ENCODE measurements at regions not wholly inside any gene's neighbourhood (a gene's known extent, or its start where the extent isn't known, plus 50 kb on each side); places are given as distances from the start of the nearest gene placed in this dataset.

DNA sequence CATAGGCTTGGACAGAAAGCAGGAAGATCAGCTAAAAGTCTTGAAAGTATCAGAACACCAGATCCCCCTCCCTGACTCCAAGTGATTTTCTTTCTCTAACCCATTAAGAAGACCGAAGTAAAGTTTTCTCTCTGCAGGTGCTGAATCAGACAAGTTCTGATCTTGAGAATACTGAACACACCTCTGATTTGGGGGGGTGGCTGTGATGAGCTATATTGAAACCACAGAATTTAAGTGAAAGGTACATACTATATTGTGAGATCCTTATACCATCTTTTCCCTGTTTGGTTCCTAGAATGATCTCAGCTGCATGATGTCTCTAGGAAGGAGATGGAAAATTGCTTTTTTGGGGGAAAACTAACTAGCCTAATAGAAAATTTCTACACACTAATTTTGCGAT is 196.0 kb downstream of the DIPK2A start:
- Mint-ChIP-seq H3K4me1 (ENCODE audit: low read depth, unreplicated experiment) (no peaks in the 10 kb centered on the region), H3K27me3 (ENCODE audit: low read depth, unreplicated experiment) (no peaks in the 10 kb centered on the region), H3K4me3 (ENCODE audit: unreplicated experiment) (no peak overlapping the region), H3K9me3 (ENCODE audit: unreplicated experiment) (no peaks in the 10 kb centered on the region), H3K36me3 (ENCODE audit: low read depth, unreplicated experiment) (no peaks in the 10 kb centered on the region), H3K27ac (ENCODE audit: unreplicated experiment) (no peak overlapping the region)
- FAIRE-seq (no peak), DNase-seq (ENCODE audit: low read depth) (no peak)
- TF ChIP-seq, protein P1, sequence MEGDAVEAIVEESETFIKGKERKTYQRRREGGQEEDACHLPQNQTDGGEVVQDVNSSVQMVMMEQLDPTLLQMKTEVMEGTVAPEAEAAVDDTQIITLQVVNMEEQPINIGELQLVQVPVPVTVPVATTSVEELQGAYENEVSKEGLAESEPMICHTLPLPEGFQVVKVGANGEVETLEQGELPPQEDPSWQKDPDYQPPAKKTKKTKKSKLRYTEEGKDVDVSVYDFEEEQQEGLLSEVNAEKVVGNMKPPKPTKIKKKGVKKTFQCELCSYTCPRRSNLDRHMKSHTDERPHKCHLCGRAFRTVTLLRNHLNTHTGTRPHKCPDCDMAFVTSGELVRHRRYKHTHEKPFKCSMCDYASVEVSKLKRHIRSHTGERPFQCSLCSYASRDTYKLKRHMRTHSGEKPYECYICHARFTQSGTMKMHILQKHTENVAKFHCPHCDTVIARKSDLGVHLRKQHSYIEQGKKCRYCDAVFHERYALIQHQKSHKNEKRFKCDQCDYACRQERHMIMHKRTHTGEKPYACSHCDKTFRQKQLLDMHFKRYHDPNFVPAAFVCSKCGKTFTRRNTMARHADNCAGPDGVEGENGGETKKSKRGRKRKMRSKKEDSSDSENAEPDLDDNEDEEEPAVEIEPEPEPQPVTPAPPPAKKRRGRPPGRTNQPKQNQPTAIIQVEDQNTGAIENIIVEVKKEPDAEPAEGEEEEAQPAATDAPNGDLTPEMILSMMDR (IDR thresholded peaks at IDR 0.05; ENCODE audit: insufficient read depth, low read depth, low read length), result no peak
- no peak for TF ChIP-seq EZH2 (IDR thresholded peaks at IDR 0.05; ENCODE audit: insufficient read depth, low read length)
- H3K36me3 ChIP-seq (ENCODE audit: insufficient read depth, low read length), result no peaks in the 10 kb centered on the region
- H3K9ac ChIP-seq (ENCODE audit: low read length), result no peak overlapping the region
- no peak overlapping the region for H3K4me3 ChIP-seq (ENCODE audit: insufficient read depth, low read depth, low read length)
- no peak overlapping the region for H2AFZ ChIP-seq (ENCODE audit: low read depth, low read length)
- no peak overlapping the region for H3K27ac ChIP-seq (ENCODE audit: low read depth, low read length)
- H4K20me1 ChIP-seq (ENCODE audit: insufficient read depth, low read length), result no peaks in the 10 kb centered on the region
- H3K4me2 ChIP-seq (ENCODE audit: low read length), result no peak overlapping the region
- no peaks in the 10 kb centered on the region for H3K79me2 ChIP-seq (ENCODE audit: insufficient read depth, low read length)
- peaks cover 1% of the 10 kb centered on the region for H3K4me1 ChIP-seq (ENCODE audit: insufficient read depth, low read length)
- H3K9me3 ChIP-seq (ENCODE audit: insufficient read depth, low read depth, low read length), result no peaks in the 10 kb centered on the region
- H3K27me3 ChIP-seq (ENCODE audit: insufficient read depth, low read length), result no peaks in the 10 kb centered on the region

DNA sequence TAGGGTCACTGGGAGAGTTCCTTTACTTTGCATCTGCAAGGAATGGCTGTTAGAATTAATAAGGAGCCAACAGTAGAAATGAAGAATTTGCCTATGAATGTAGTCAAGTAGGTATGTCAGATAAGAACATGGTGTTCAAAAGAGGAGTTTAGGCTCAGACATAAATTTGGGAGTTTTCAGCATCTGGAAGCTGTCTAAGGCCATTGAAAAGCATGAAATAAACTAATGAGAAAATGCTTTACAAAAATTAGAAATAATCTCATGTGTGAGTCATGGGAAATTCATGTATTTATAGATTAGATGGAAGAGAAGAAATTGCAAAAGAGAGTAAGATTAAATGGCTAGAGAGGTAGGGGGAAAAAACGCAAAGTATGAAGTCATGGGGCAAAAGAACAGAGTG is 201.9 kb downstream of the DIPK2A start:
- Histone ChIP-seq H3K4me3 (ENCODE audit: insufficient read depth, low read depth, low read length) (no peak overlapping the region), H3K9me3 (ENCODE audit: insufficient read depth, low read depth, low read length) (no peaks in the 10 kb centered on the region), H3K4me2 (ENCODE audit: low read length) (no peak overlapping the region), H3K27ac (ENCODE audit: low read depth, low read length) (no peak overlapping the region), H3K4me1 (ENCODE audit: insufficient read depth, low read length) (no peaks in the 10 kb centered on the region), H4K20me1 (ENCODE audit: insufficient read depth, low read length) (no peaks in the 10 kb centered on the region), H3K9ac (ENCODE audit: low read length) (no peak overlapping the region), H3K27me3 (ENCODE audit: insufficient read depth, low read length) (no peaks in the 10 kb centered on the region), H3K79me2 (ENCODE audit: insufficient read depth, low read length) (no peaks in the 10 kb centered on the region), H2AFZ (ENCODE audit: low read depth, low read length) (no peak overlapping the region), H3K36me3 (ENCODE audit: insufficient read depth, low read length) (no peaks in the 10 kb centered on the region)
- H3K36me3 Mint-ChIP-seq (ENCODE audit: low read depth, unreplicated experiment), result no peaks in the 10 kb centered on the region
- DNase-seq (ENCODE audit: low read depth) (no peak), FAIRE-seq (no peak)
- H3K27ac Mint-ChIP-seq (ENCODE audit: unreplicated experiment), result no peak overlapping the region
- H3K27me3 Mint-ChIP-seq (ENCODE audit: low read depth, unreplicated experiment), result no peaks in the 10 kb centered on the region
- no peaks in the 10 kb centered on the region for H3K9me3 Mint-ChIP-seq (ENCODE audit: unreplicated experiment)
- no peak for TF ChIP-seq EZH2 (IDR thresholded peaks at IDR 0.05; ENCODE audit: insufficient read depth, low read length)
- TF ChIP-seq, protein P1 (IDR thresholded peaks at IDR 0.05; ENCODE audit: insufficient read depth, low read depth, low read length), result no peak
- peaks cover 2% of the 10 kb centered on the region for H3K4me1 Mint-ChIP-seq (ENCODE audit: low read depth, unreplicated experiment)
- no peak overlapping the region for H3K4me3 Mint-ChIP-seq (ENCODE audit: unreplicated experiment)

DNA sequence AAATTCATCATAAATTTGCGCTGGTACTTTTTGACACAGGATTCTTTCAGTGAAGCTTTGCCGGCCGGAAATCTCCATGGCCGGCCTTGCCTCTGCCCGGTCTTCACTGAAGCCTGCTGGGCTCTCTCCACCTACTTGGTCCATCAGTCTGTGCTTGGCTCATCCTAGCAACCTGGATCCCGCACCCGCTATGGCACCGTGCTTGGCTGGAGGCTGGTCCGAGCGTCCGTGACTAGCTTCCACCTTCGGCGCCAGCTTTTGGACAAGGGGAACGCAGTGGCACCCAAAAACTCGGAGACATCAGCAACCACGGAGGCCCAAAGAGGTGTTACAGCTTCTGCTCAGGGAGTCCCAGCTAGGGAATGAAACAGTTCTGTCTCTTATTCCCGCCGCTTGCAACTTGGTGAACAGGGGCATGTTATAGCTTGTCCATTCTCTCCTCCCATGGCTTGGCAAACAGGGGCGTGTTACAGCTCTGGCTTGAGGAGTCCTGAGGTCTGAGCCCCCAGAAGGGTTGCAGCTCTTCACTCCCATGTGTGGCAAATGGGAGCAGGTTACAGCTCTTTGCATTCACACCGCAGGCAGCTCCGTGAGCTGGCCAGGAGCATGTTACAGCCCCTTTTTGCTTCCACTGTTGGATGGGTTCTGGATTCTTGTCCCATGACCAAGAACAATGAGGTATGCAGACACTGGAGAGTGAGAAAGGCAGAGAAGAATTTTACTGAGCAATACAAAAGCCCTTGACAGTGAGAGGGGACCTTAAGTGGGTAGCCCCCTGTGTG is 204.2 kb downstream of the DIPK2A start:
- no peaks in the 10 kb centered on the region for H3K9me3 ChIP-seq (ENCODE audit: insufficient read depth, low read depth, low read length)

More for the DNA sequence above, 204.2 kb downstream of the DIPK2A start:
- H3K27ac ChIP-seq (ENCODE audit: low read depth, low read length), result no peak overlapping the region
- no peaks in the 10 kb centered on the region for H3K4me1 ChIP-seq (ENCODE audit: insufficient read depth, low read length)
- H3K4me2 ChIP-seq (ENCODE audit: low read length), result no peak overlapping the region
- FAIRE-seq, result no peak
- no peak overlapping the region for H2AFZ ChIP-seq (ENCODE audit: low read depth, low read length)
- Mint-ChIP-seq H3K27me3 (ENCODE audit: low read depth, unreplicated experiment) (no peaks in the 10 kb centered on the region), H3K9me3 (ENCODE audit: unreplicated experiment) (no peaks in the 10 kb centered on the region), H3K4me3 (ENCODE audit: unreplicated experiment) (no peak overlapping the region), H3K4me1 (ENCODE audit: low read depth, unreplicated experiment) (peaks cover 2% of the 10 kb centered on the region), H3K27ac (ENCODE audit: unreplicated experiment) (no peak overlapping the region), H3K36me3 (ENCODE audit: low read depth, unreplicated experiment) (no peaks in the 10 kb centered on the region)
- no peaks in the 10 kb centered on the region for H4K20me1 ChIP-seq (ENCODE audit: insufficient read depth, low read length)
- no peak for DNase-seq (ENCODE audit: low read depth)
- no peak overlapping the region for H3K9ac ChIP-seq (ENCODE audit: low read length)
- no peaks in the 10 kb centered on the region for H3K79me2 ChIP-seq (ENCODE audit: insufficient read depth, low read length)
- H3K27me3 ChIP-seq (ENCODE audit: insufficient read depth, low read length), result no peaks in the 10 kb centered on the region
- TF ChIP-seq, protein P1 (IDR thresholded peaks at IDR 0.05; ENCODE audit: insufficient read depth, low read depth, low read length), result no peak
- no peak for TF ChIP-seq EZH2 (IDR thresholded peaks at IDR 0.05; ENCODE audit: insufficient read depth, low read length)
- no peaks in the 10 kb centered on the region for H3K36me3 ChIP-seq (ENCODE audit: insufficient read depth, low read length)
- no peak overlapping the region for H3K4me3 ChIP-seq (ENCODE audit: insufficient read depth, low read depth, low read length)

Data from astrocyte (in vitro differentiated cells and primary cell).